Esophagus squamous epithelium (tissue), 4 donors: ENCODE measurements at regions not wholly inside any gene's neighbourhood (a gene's known extent, or its start where the extent isn't known, plus 50 kb on each side); places are given as distances from the start of the nearest gene placed in this dataset.

Experiments
- CTCF ChIP-seq, 6 experiments: fragments of 450-650 bp in 4 of 6; fragments of 200-600 bp in 2 of 6; sonication (generic) in 2 of 6; IDR thresholded peaks; one replicate each; pipeline ENCODE4 v1.5.1; 2016 to 2019; ENCODE audit warnings: antibody characterized with exemption in 6 of 6, mild to moderate bottlenecking in 4 of 6, moderate library complexity in 4 of 6
- POLR2A ChIP-seq, 4 donors: fragments of 450-650 bp; IDR thresholded peaks; one replicate each; pipeline ENCODE4 v1.6.1; 2017; ENCODE audit warnings: antibody characterized with exemption in 4 of 4, mild to moderate bottlenecking in 4 of 4, moderate library complexity in 3 of 4

DNA sequence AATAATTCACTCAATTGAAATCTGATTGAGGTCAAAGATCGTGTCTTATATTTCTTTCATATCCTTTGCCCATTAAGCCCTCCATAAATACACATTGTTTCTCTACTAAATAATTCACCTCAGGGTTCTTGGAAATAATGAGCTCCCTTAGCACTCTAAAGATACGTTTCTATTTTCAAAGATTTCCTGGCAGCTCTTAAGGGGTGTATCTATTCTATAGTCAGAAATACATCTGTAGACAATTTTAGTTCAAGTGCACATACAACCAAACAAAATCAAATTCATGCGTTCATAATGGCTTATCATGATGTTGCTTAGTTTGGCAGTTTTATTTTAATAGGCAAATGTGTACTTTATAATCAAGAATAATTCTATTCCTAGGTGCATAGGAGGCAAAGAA is 361.1 kb upstream of the DDHD1 start:
- TF ChIP-seq CTCF (IDR thresholded peaks at IDR 0.05), result no peak
- TF ChIP-seq POLR2A (IDR thresholded peaks at IDR 0.05), result no peak
